Right atrium auricular region (tissue), 2 donors: ENCODE measurements at regions not wholly inside any gene's neighbourhood (a gene's known extent, or its start where the extent isn't known, plus 50 kb on each side); places are given as distances from the start of the nearest gene placed in this dataset.
"Not testable (repeated sequence)": the region's sequence is repeated elsewhere in the genome, so short reads cannot be mapped to it uniquely, and the experiment has no call there.

Experiments
- DNase-seq: peaks from one replicate; pipeline ENCODE4 v3.0.0-alpha.2; 2019; ENCODE audit warnings: low spot score
- H3K27ac ChIP-seq, 2 donors: fragments of 200-600 bp; sonication (generic); 1 replicate in 1 of 2; 2 replicates in 1 of 2; pipeline ENCODE4 v1.5.1; 2016 to 2019
- H3K27me3 ChIP-seq, 2 donors: fragments of 200-600 bp; sonication (generic); one replicate each; pipeline versions ENCODE4 v1.5.1 to v1.6.0; 2017 to 2019
- H3K36me3 ChIP-seq: fragments of 200-600 bp; sonication (generic); one replicate; pipeline ENCODE4 v1.5.1; 2016
- H3K4me1 ChIP-seq, 2 donors: fragments of 200-600 bp; sonication (generic); one replicate each; pipeline versions ENCODE4 v1.5.1 to v1.6.0; 2017 to 2019
- H3K4me3 ChIP-seq, 2 donors: fragments of 200-600 bp; sonication (generic); 1 replicate in 1 of 2; 2 replicates in 1 of 2; pipeline ENCODE4 v1.5.1; 2017 to 2019; ENCODE audit warnings: mild to moderate bottlenecking in 1 of 2, moderate library complexity in 1 of 2
- H3K9me3 ChIP-seq, 2 donors: fragments of 200-600 bp; sonication (generic); one replicate each; pipeline ENCODE4 v1.5.1; 2019
- TF ChIP-seq, protein P1 (sequence below), 2 donors: fragments of 200-600 bp; sonication (generic); IDR thresholded peaks; one replicate each; pipeline ENCODE4 v1.5.1; 2019; ENCODE audit warnings: antibody characterized with exemption in 2 of 2

- H3K4me1 ChIP-seq, result no peaks in the 10 kb centered on the region
- TF ChIP-seq, protein P1, sequence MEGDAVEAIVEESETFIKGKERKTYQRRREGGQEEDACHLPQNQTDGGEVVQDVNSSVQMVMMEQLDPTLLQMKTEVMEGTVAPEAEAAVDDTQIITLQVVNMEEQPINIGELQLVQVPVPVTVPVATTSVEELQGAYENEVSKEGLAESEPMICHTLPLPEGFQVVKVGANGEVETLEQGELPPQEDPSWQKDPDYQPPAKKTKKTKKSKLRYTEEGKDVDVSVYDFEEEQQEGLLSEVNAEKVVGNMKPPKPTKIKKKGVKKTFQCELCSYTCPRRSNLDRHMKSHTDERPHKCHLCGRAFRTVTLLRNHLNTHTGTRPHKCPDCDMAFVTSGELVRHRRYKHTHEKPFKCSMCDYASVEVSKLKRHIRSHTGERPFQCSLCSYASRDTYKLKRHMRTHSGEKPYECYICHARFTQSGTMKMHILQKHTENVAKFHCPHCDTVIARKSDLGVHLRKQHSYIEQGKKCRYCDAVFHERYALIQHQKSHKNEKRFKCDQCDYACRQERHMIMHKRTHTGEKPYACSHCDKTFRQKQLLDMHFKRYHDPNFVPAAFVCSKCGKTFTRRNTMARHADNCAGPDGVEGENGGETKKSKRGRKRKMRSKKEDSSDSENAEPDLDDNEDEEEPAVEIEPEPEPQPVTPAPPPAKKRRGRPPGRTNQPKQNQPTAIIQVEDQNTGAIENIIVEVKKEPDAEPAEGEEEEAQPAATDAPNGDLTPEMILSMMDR (IDR thresholded peaks at IDR 0.05), result no peak
- no peaks in the 10 kb centered on the region for H3K36me3 ChIP-seq
- no peaks in the 10 kb centered on the region for H3K27me3 ChIP-seq
- DNase-seq, result no peak
- H3K27ac ChIP-seq, result no peak overlapping the region
- no peak overlapping the region for H3K4me3 ChIP-seq
- peaks cover 0 to 6% of the 10 kb centered on the region in 2 donors for H3K9me3 ChIP-seq
Observed at GRCh38 chr1:118820864-118821263, 167.3 kb downstream of the TBX15 start.

GRCh38 chr1:118815909-118816308 lies 172.2 kb downstream of the TBX15 start:
- Histone ChIP-seq H3K9me3 (peaks cover 0 to 6% of the 10 kb centered on the region in 2 donors), H3K36me3 (no peaks in the 10 kb centered on the region), H3K4me3 (no peak overlapping the region), H3K27me3 (no peaks in the 10 kb centered on the region), H3K4me1 (no peaks in the 10 kb centered on the region), H3K27ac (no peak overlapping the region)
- TF ChIP-seq, protein P1 (IDR thresholded peaks at IDR 0.05), result no peak
- DNase-seq, result no peak

GRCh38 chr1:118812555-118812954 lies 175.6 kb downstream of the TBX15 start:
- Histone ChIP-seq H3K27me3 (no peaks in the 10 kb centered on the region), H3K4me1 (no peaks in the 10 kb centered on the region), H3K4me3 (no peak overlapping the region), H3K36me3 (no peaks in the 10 kb centered on the region), H3K9me3 (no peaks in the 10 kb centered on the region), H3K27ac (no peak overlapping the region)
- TF ChIP-seq, protein P1 (IDR thresholded peaks at IDR 0.05), result no peak
- DNase-seq, result no peak

DNA sequence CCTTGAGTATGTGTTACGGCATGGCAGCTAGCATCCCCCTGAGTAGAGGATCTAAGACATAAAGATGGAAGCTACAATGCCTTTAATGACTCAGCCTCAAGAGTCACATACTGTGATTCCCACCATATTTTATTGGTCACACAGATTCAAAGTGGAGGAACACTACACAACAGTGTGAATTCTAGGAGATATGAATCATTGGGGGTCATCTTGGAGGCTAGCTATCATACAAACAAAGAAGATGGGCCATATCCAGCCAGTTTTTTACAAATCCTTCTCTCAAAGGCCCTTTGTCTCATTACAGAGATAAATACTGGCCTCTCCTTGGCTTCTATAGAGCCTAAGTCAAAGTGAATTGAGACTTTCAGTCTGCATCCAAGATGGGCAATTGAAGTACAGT lies 177.0 kb downstream of the TBX15 start:
- H3K27me3 ChIP-seq, result no peaks in the 10 kb centered on the region
- H3K9me3 ChIP-seq, result no peaks in the 10 kb centered on the region
- TF ChIP-seq, protein P1 (IDR thresholded peaks at IDR 0.05), result no peak
- no peak for DNase-seq
- no peak overlapping the region for H3K4me3 ChIP-seq
- H3K27ac ChIP-seq, result no peak overlapping the region
- H3K36me3 ChIP-seq, result no peaks in the 10 kb centered on the region
- no peaks in the 10 kb centered on the region for H3K4me1 ChIP-seq

DNA sequence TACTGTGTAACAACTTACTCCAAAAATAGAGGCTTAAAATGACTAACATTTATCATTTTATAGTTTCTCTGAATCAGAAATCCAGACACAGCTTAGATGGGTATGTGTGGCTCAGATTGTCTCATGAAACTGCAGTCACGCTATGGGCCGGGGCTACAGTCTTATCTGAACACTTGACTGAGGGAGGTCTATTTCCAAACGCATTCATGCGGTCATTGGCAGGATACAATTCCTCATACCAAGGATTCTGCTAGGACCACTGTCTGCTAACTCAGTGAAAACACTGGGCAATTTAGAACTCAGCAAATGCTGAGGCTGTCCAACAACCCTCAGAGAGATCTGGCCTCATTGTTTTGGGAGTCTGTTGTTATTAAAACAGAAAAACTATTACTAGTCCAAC lies 178.6 kb downstream of the TBX15 start:
- no peaks in the 10 kb centered on the region for H3K4me1 ChIP-seq
- H3K4me3 ChIP-seq, result no peak overlapping the region
- DNase-seq, result no peak
- no peaks in the 10 kb centered on the region for H3K9me3 ChIP-seq
- TF ChIP-seq, protein P1 (IDR thresholded peaks at IDR 0.05), result no peak
- no peak overlapping the region for H3K27ac ChIP-seq
- H3K27me3 ChIP-seq, result no peaks in the 10 kb centered on the region
- H3K36me3 ChIP-seq, result no peaks in the 10 kb centered on the region

GRCh38 chr1:118803128-118803527 lies 185.0 kb downstream of the TBX15 start:
- not testable (repeated sequence) for H3K36me3 ChIP-seq, H3K9me3 ChIP-seq, DNase-seq, H3K27me3 ChIP-seq, H3K27ac ChIP-seq, H3K4me3 ChIP-seq, H3K4me1 ChIP-seq
